ENCODE measurements at regions not wholly inside any gene's neighbourhood (a gene's known extent, or its start where the extent isn't known, plus 50 kb on each side); places are given as distances from the start of the nearest gene placed in this dataset.

DNA sequence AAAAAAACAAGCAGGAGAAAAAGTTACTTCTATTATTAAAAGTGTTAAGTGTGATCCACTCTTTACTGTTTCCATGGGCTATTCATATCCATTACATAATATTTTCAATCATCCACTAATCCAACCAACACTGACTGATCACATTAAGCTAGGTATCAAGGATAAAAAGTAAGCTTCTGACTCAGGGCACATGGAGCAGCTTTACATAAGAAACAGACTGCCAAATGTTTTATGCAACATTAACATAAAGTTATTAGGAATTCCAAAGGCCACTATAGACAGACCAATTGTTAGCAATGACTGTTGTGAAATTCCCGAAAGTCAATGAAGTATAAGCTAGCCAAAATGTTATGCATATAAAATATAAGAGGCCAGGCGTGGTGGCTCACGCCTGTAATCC, 277.6 kb downstream of the ZEB2 start:
- DNase-seq (ENCODE audit: low spot score): no peak

DNA sequence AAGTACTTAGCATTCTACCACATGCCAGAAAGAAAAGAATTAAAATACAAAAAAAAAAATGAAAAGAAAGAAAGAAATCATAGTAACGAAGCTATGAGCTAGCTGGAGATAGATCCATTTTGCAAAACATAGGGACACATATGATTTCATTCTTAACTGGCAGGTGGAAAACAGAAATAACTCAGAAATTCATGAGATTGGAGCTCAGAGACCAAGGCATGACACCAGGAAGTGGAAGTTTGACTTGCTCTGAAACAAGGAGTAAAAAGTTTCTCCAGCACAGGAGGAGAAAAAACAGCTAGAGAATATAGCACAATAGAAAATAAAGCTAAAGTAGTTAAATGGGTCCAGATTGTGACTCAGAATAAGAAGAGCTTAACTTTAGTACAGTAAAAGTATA, 278.1 kb downstream of the ZEB2 start:
- DNase-seq (ENCODE audit: low spot score): no peak

GRCh38 chr2:144240656-144241339, 279.1 kb downstream of the ZEB2 start:
- no peak for DNase-seq (ENCODE audit: low spot score)

DNA sequence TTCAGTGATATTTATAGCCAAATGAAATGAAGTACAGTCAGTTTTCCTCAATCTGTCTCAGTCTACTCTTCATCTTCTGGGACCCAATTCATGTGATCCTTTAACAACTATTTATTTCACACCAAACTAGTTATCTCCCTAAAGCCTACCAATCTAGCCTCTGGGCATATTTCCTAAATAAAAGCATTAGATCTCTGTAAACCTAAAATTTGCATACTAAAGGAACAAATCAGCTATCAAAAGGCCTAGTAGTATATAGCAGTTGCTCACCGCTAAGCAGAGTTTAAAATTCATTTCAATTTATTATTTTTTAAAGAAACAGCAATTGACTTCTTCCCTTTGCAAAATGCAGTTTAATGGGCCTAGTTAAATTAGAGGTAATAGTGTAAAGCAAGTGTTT, 280.2 kb downstream of the ZEB2 start:
- DNase-seq (ENCODE audit: low spot score): no peak

- no peak for DNase-seq (ENCODE audit: low spot score)
Observed at GRCh38 chr2:144239306-144239705, 280.6 kb downstream of the ZEB2 start.

- DNase-seq (ENCODE audit: low spot score): peak; percentile 3
Observed at GRCh38 chr2:144237830-144238627, 281.9 kb downstream of the ZEB2 start.

DNA sequence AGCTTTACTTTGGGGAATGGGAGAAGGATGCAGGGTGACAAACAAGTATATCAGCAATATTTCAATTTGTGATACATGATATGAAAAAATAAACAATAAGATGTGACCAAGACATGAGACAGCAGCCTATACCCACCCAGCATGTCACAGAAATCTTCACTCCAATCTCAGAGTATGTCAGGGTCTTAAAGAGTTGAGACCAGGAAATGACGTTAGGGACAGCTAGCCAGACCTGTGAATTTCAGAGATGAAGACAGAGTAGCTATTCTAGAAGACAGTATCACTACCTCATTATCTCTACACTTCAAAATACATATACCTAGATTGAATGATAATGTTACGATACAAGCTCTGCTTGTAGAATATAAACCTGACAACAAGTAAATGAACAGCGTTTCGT, 282.8 kb downstream of the ZEB2 start:
- DNase-seq (ENCODE audit: low spot score): no peak

DNA sequence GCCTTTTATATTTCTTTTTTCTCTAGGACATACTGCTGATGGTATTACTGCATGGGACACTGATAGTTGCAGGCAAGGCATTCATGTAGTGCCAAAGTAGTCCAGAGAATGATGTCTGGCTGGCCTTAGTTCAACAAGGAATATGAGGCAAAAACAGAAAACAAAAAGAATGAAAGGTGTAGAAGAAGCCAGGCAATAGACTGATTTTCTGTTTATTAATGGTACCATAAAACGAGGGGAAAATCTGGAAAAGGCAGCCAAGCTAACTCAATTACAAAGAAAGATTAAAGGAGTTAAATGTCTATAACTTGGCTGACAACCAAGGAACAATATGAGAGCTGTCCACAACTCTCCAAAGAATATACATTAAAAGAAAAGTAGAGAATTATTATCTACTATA, 284.9 kb downstream of the ZEB2 start:
- DNase-seq (ENCODE audit: low spot score): no peak

DNA sequence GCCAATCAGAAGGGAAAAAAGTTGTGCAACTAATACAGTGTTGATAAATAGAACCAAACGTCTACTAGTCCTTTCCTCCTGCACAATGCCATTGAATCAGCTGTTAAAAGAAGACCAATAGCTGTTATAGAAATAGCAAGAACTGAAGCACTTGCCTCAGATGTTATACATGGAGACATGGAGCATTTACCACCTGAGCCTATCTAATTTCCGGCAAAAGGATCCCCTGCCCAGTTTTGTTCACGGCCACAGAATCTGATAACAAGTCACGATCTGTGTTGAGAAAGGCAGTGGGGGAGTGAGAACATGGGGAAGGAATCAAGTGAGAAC, 285.4 kb downstream of the ZEB2 start:
- DNase-seq (ENCODE audit: low spot score): no peak

- no peak for DNase-seq (ENCODE audit: low spot score)
Observed at GRCh38 chr2:144233733-144234541, 286.0 kb downstream of the ZEB2 start.

GRCh38 chr2:144233317-144233716, 286.6 kb downstream of the ZEB2 start:
- DNase-seq (ENCODE audit: low spot score): no peak

GRCh38 chr2:144230448-144231085, 289.4 kb downstream of the ZEB2 start:
- peak; percentile 12 for DNase-seq (ENCODE audit: low spot score)

GRCh38 chr2:144230033-144230432, 289.9 kb downstream of the ZEB2 start:
- DNase-seq (ENCODE audit: low spot score): peak; percentile 44

GRCh38 chr2:144229296-144229695, 290.6 kb downstream of the ZEB2 start:
- DNase-seq (ENCODE audit: low spot score): peak; percentile 9

DNA sequence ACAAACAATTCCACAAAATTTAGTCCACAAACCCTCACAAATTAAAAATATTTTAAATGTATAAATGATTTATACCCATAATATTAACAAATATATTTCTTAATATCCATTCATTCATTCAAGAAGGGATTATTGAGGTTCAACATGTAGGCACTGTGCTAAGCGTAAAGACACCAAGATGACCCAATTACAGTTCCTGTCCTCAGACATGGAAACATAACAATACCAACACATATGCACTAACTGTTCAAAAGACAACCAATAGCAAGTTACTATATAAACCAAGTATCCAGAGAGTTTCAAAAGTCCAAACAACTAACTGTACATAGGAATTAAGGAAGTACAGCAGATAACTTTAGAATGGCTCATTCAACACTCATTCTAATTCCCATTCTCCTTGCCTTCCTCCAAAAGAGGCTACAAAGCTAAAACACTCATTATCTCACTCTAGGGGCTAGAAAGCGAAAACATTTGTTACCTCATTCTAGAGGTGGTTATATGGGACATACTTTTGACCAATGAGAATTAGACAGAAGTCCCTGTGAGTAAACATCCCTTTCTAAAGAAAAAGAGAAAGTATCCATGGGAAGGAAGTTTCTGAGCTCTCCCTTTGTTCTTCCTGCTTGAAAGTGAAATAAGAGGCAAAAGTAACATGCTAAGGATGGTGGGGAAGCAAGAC, 292.4 kb downstream of the ZEB2 start:
- DNase-seq (ENCODE audit: low spot score): no peak

DNA sequence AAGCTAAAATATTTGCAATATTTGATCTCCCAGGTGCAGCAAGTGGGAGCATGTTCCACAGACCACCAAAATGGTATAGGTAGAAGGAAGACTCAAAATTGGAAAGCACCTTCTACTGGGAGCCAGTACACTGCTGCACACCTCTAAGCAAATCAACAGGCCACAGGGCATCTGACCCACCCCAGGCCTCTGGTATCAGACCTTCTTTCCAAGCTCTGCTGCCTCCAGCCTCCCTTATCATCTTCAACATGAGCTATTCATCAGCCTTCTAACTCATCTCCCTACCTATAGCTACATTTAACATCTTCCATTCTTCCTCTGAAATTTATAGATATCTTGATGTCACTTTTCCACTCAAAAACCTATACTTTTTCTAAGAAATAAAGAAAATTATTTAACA, 294.8 kb downstream of the ZEB2 start:
- DNase-seq (ENCODE audit: low spot score): no peak

GRCh38 chr2:144224472-144224871, 295.4 kb downstream of the ZEB2 start:
- DNase-seq (ENCODE audit: low spot score): no peak

DNA sequence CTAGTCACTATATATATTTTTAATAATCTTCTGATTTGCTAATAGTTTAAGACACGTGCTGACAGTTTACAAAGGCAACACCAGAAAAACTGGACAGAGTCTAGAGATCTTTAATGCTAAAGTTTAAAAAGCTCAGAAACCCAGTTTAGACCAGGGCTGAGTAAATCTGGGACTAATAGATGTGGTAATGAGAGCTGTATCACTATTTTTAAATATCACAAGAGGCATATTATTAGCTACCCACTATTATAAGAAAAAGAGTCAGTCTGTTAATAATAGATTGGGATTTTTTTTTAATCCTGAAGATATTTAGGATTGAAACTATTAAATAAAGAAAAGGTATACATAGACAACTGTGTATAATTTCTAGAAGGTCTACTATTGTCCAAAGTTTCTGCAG, 299.9 kb downstream of the ZEB2 start:
- no peak for DNase-seq (ENCODE audit: low spot score)

- no peak for DNase-seq (ENCODE audit: low spot score)
Observed at GRCh38 chr2:144217853-144218633, 301.9 kb downstream of the ZEB2 start.

DNA sequence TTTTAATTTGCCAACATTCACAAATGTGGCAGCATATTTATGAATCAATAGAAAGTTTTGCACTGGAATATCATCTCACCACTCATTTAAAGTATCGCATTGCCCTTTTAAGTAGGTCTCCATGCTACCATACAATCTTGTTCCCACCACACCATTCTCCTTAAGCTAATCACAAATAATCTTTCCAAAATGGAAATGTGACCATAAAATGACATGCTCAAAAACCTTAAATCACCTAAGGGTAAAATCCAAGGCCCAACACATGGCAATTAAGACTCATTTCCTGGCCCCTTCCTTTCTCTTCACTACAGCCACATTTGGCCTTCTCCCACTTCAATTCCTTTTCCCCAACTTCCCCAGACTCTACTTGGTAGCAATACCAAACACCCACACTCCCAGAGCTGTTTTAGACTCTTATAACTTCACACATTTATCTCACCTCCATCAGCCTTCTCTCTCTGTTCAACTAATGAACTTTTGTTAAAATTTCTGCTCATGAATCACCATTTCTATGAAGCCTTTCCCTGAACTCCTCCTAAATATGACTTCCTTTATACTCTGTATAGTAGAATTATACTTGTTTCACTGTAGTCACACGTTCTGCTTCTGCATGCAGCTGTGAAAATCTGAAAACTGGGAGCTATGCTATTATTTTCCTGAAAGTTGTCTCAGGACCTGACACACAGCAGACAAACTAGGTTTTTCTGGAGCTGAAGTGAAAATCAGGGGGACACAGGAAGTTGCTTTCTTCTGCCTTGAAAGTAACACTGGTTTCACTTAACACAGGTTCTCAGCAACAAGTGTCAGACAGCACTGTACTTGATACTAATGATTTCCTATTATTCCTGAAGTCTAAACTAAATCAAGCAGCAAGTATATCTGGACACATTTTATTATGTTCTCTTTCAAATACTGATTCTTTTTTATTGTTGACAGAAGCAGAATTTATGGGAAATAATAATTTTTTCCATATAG, 303.9 kb downstream of the ZEB2 start:
- DNase-seq (ENCODE audit: low spot score): no peak

Data from cerebellar cortex (tissue), 1 donor.